HepG2 (cell line): ENCODE measurements at regions not wholly inside any gene's neighbourhood (a gene's known extent, or its start where the extent isn't known, plus 50 kb on each side); places are given as distances from the start of the nearest gene placed in this dataset.

Experiments
- ATAC-seq: fragments of 200-7000 bp; cut with Tn5 transposase; 3 replicates; pipeline ENCODE4 v1.9.1; 2020; ENCODE audit warnings: mild to moderate bottlenecking, moderate library complexity
- BruUV-seq: library from RNA; stranded (reverse); fragments of 400-500 nt; replicated peaks from 2 replicates; lab custom pipeline; 2021; lab: Mats Ljungman, UMichigan
- CTCF ChIA-PET: fragments of 300-600 bp; formaldehyde crosslinking; extraction: SDS; loops from one replicate; lab custom pipeline; 2021; ENCODE audit warnings: low total read pairs, inconsistent platforms, low intra/inter-chr PET ratio; lab: Yijun Ruan, JAX
- POLR2A ChIA-PET: fragments of 350-600 bp; sonication (Branson Sonifier 250); formaldehyde crosslinking; loops from one replicate; lab custom pipeline; 2020; ENCODE audit warnings: antibody characterized with exemption, inconsistent platforms; lab: Yijun Ruan, JAX
- DNase-seq: peaks from one replicate; pipeline ENCODE4 v3.0.0-alpha.2; 2015; ENCODE audit warnings: low spot score
- FAIRE-seq: peaks from 3 replicates; lab custom pipeline; 2011; peaks lifted over from hg19 to GRCh38; lab: Jason Lieb, UNC
- H2AFZ ChIP-seq: one replicate; pipeline ENCODE4 v1.6.1; 2011; ENCODE audit warnings: low read length, inconsistent platforms
- H3K27ac ChIP-seq: fragments of 300-600 bp; 3 replicates; pipeline ENCODE4 v1.8.0; 2011; ENCODE audit warnings: mixed run types, mild to moderate bottlenecking, mixed read lengths, low read length, inconsistent platforms; ENCODE audit not compliant: insufficient read depth; ENCODE audit errors: extremely low read length
- H3K27me3 ChIP-seq, 2 experiments: fragments of 200-600 bp in 1 of 2; 2 replicates in 1 of 2; 3 replicates in 1 of 2; pipeline versions ENCODE4 v1.6.0 to v1.8.0; 2011; ENCODE audit warnings: low read length in 2 of 2, mild to moderate bottlenecking in 2 of 2, moderate library complexity in 2 of 2, inconsistent platforms in 1 of 2; ENCODE audit not compliant: insufficient read depth in 2 of 2, control insufficient read depth in 1 of 2
- H3K36me3 ChIP-seq, 2 experiments: fragments of 200-600 bp in 1 of 2; replicated peaks in 1 of 2; 2 replicates in 1 of 2; 3 replicates in 1 of 2; pipeline versions ENCODE4 v1.5.1 to v1.8.0; 2011; ENCODE audit warnings: low read length in 2 of 2, inconsistent platforms in 1 of 2; ENCODE audit not compliant: insufficient read depth in 2 of 2, control insufficient read depth in 1 of 2
- H3K4me1 ChIP-seq: 2 replicates; pipeline ENCODE4 v1.5.1; 2012; ENCODE audit warnings: low read length, inconsistent platforms; ENCODE audit not compliant: insufficient read depth
- H3K4me2 ChIP-seq: 2 replicates; pipeline ENCODE4 v1.6.0; 2011; ENCODE audit warnings: low read depth, low read length, inconsistent platforms
- H3K4me3 ChIP-seq, 3 experiments: fragments of 200-600 bp in 1 of 3; sonication (generic), shearing (Covaris generic) in 1 of 3; replicated peaks in 1 of 3; 2 replicates each; pipeline ENCODE4 v1.5.1; 2011 to 2016; ENCODE audit warnings: low read length in 3 of 3, inconsistent platforms in 2 of 3, low read depth in 2 of 3, mild to moderate bottlenecking in 2 of 3, control low read depth in 1 of 3, mixed read lengths in 1 of 3; ENCODE audit not compliant: insufficient read depth in 1 of 3
- H3K79me2 ChIP-seq: one replicate; pipeline ENCODE4 v1.6.1; 2011; ENCODE audit warnings: low read length, inconsistent platforms; ENCODE audit not compliant: insufficient read depth
- H3K9ac ChIP-seq: 2 replicates; pipeline ENCODE4 v1.6.0; 2011; ENCODE audit warnings: mild to moderate bottlenecking, low read depth, low read length, inconsistent platforms; ENCODE audit not compliant: insufficient read depth
- H3K9me3 ChIP-seq: 2 replicates; pipeline ENCODE4 v1.5.1; 2012; ENCODE audit warnings: mild to moderate bottlenecking, low read length
- H4K20me1 ChIP-seq: 2 replicates; pipeline ENCODE4 v1.6.0; 2011; ENCODE audit warnings: inconsistent platforms, mild to moderate bottlenecking, low read length, moderate library complexity; ENCODE audit not compliant: insufficient read depth
- AGO2 ChIP-seq: fragments of 200-400 bp; formaldehyde crosslinking; optimal IDR thresholded peaks from 2 replicates; pipeline ENCODE3; 2017; ENCODE audit warnings: mild to moderate bottlenecking, low read depth, low read length, moderate library complexity
- BORCS8-MEF2B ChIP-seq: sonication (generic); formaldehyde crosslinking; IDR thresholded peaks from 2 replicates; pipeline ENCODE4 v1.8.0; 2022; ENCODE audit warnings: mild to moderate bottlenecking, missing genetic modification reagents
- GTF3A ChIP-seq: sonication (generic); formaldehyde crosslinking; conservative IDR thresholded peaks from 2 replicates; pipeline ENCODE4 v1.4.0; 2020; ENCODE audit warnings: mild to moderate bottlenecking, missing genetic modification reagents
- MXD4 ChIP-seq: IDR thresholded peaks from 2 replicates; pipeline ENCODE4 v1.6.1; 2016; ENCODE audit warnings: mild to moderate bottlenecking, missing biosample characterization, missing genetic modification reagents
- RXRB ChIP-seq: IDR thresholded peaks from 2 replicates; pipeline ENCODE4 v1.6.1; 2016; ENCODE audit warnings: borderline replicate concordance, missing genetic modification reagents, missing compliant biosample characterization
- SIX1 ChIP-seq: sonication (generic); formaldehyde crosslinking; IDR thresholded peaks from 2 replicates; pipeline ENCODE4 v1.4.0; 2020; ENCODE audit warnings: missing genetic modification reagents, borderline replicate concordance
- ZC3H13 ChIP-seq: sonication (generic); formaldehyde crosslinking; IDR thresholded peaks from 2 replicates; pipeline ENCODE4 v1.8.1; 2023; ENCODE audit warnings: mild to moderate bottlenecking, missing genetic modification reagents, moderate library complexity
- ZNF33B ChIP-seq: sonication (generic); formaldehyde crosslinking; IDR thresholded peaks from 2 replicates; pipeline ENCODE4 v1.5.1; 2020; ENCODE audit warnings: mild to moderate bottlenecking, missing genetic modification reagents
- ZNF7 ChIP-seq: IDR thresholded peaks from 2 replicates; pipeline ENCODE4 v1.6.1; 2016; ENCODE audit warnings: missing biosample characterization, missing genetic modification reagents
- WGBS: methylation state at CpG from one replicate; pipeline ENCODE4 v1.1.6; 2017; ENCODE audit warnings: low lambda C conversion rate; 5-methylcytosine and 5-hydroxymethylcytosine counted together
- in situ Hi-C: cut with HindIII; loops from 2 replicates; pipeline ENCODE4 v1.10.0; 2017; ENCODE audit warnings: low pct_unique_long_range_greater_than_20kb; ENCODE audit not compliant: extremely low pct_ligation_motif_present
- intact Hi-C: fragments of 100-400 bp; cut with micrococcal nuclease; formaldehyde crosslinking; loops from one replicate; pipeline ENCODE4 v1.10.0; 2022; ENCODE audit not compliant: unreplicated experiment
- TF ChIP-seq, protein P1 (sequence below), 2 experiments: sonication (generic) in 1 of 2; formaldehyde crosslinking in 1 of 2; IDR thresholded peaks; 2 replicates each; pipeline versions ENCODE4 v1.5.1 to v1.6.1; 2011 to 2020; ENCODE audit warnings: borderline replicate concordance in 1 of 2, low read depth in 1 of 2, low read length in 1 of 2, mild to moderate bottlenecking in 1 of 2, missing genetic modification reagents in 1 of 2, moderate library complexity in 1 of 2
- TF ChIP-seq, protein P2 (sequence below): sonication (generic); formaldehyde crosslinking; IDR thresholded peaks from 2 replicates; pipeline ENCODE4 v1.5.1; 2020; ENCODE audit warnings: missing genetic modification reagents, mild to moderate bottlenecking, borderline replicate concordance
- TF ChIP-seq, protein P3 (sequence below): sonication (generic); formaldehyde crosslinking; IDR thresholded peaks from 2 replicates; pipeline ENCODE4 v1.9.0; 2021; ENCODE audit warnings: missing genetic modification reagents, mild to moderate bottlenecking, borderline replicate concordance
- TF ChIP-seq, protein P4 (sequence below): sonication (generic); formaldehyde crosslinking; IDR thresholded peaks from 2 replicates; pipeline ENCODE4 v1.5.0; 2020; ENCODE audit warnings: mild to moderate bottlenecking, missing genetic modification reagents

DNA sequence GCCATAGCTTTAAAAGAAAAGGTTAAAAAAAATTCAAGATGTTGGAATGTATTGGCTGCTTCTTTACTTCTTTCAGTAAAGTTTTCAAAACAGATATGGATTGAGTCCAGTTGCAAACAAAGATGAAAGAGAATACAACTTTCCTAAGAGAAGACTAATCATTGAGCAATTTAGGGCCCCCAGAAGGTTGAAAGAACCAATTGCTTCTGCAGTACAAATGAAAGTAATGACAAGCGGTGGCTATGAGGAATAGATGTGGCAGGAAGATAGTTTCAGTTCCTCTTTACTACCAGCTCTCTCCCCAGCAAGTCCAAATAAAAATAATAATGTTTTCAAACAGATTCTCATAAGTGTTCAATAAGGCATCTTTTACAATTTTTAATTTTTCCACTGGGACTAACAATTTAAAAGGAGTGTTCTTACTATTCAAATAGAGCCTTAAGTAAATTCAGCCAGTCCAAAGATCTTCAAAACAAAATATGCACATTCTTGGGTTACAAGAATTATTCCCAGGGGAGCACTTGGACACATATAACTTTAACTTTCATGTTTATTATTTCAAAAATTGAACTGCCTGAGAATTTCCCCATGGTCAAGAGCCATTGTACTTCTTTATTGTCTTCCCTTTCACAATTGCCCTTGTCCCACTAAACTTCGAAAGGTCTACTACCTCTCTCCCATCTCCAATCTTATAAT lies 62.3 kb upstream of the PPP1R12A start:
- H3K36me3 ChIP-seq: no peaks in the 10 kb centered on the region
- H3K4me2 ChIP-seq: no peak overlapping the region
- H3K4me1 ChIP-seq: no peaks in the 10 kb centered on the region; the same call in 1 of the 2 replicates
- BruUV-seq: no TSS peak
- no peak overlapping the region for H3K9ac ChIP-seq
- ATAC-seq: no peak
- no peaks in the 10 kb centered on the region for H3K27me3 ChIP-seq
- no peak for FAIRE-seq
- DNase-seq: no peak
- H2AFZ ChIP-seq: no peak overlapping the region
- H4K20me1 ChIP-seq: no peaks in the 10 kb centered on the region
- H3K9me3 ChIP-seq: no peaks in the 10 kb centered on the region
- TF ChIP-seq GTF3A (CRISPR knock-in tag) (no peak), AGO2 (no peak), ZNF33B (CRISPR knock-in tag) (no peak), ZC3H13 (CRISPR knock-in tag) (no peak), ZNF7 (CRISPR knock-in tag) (no peak), MXD4 (CRISPR knock-in tag) (no peak), SIX1 (CRISPR knock-in tag) (no peak), BORCS8-MEF2B (no peak), RXRB (no peak)
- TF ChIP-seq, protein P1, sequence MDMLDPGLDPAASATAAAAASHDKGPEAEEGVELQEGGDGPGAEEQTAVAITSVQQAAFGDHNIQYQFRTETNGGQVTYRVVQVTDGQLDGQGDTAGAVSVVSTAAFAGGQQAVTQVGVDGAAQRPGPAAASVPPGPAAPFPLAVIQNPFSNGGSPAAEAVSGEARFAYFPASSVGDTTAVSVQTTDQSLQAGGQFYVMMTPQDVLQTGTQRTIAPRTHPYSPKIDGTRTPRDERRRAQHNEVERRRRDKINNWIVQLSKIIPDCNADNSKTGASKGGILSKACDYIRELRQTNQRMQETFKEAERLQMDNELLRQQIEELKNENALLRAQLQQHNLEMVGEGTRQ (IDR thresholded peaks at IDR 0.05; ENCODE audit: low read depth, low read length): no peak
- TF ChIP-seq, protein P1 (CRISPR knock-in tag; IDR thresholded peaks at IDR 0.05; ENCODE audit: borderline replicate concordance): no peak
- TF ChIP-seq, protein P2, sequence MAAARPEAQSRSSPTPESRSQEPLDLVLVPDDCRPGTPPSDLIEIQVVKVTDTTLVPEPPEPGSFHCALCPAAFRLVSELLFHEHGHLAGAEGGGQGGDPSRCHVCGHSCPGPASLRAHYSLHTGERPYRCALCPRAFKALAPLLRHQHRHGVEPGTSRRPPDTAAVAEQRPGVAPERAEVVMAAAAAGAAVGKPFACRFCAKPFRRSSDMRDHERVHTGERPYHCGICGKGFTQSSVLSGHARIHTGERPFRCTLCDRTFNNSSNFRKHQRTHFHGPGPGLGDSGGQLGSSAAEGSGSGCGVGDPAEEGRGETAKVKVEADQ (CRISPR knock-in tag): no peak
- TF ChIP-seq, protein P3, sequence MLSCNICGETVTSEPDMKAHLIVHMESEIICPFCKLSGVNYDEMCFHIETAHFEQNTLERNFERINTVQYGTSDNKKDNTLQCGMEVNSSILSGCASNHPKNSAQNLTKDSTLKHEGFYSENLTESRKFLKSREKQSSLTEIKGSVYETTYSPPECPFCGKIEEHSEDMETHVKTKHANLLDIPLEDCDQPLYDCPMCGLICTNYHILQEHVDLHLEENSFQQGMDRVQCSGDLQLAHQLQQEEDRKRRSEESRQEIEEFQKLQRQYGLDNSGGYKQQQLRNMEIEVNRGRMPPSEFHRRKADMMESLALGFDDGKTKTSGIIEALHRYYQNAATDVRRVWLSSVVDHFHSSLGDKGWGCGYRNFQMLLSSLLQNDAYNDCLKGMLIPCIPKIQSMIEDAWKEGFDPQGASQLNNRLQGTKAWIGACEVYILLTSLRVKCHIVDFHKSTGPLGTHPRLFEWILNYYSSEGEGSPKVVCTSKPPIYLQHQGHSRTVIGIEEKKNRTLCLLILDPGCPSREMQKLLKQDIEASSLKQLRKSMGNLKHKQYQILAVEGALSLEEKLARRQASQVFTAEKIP (CRISPR knock-in tag): no peak
- TF ChIP-seq, protein P4, sequence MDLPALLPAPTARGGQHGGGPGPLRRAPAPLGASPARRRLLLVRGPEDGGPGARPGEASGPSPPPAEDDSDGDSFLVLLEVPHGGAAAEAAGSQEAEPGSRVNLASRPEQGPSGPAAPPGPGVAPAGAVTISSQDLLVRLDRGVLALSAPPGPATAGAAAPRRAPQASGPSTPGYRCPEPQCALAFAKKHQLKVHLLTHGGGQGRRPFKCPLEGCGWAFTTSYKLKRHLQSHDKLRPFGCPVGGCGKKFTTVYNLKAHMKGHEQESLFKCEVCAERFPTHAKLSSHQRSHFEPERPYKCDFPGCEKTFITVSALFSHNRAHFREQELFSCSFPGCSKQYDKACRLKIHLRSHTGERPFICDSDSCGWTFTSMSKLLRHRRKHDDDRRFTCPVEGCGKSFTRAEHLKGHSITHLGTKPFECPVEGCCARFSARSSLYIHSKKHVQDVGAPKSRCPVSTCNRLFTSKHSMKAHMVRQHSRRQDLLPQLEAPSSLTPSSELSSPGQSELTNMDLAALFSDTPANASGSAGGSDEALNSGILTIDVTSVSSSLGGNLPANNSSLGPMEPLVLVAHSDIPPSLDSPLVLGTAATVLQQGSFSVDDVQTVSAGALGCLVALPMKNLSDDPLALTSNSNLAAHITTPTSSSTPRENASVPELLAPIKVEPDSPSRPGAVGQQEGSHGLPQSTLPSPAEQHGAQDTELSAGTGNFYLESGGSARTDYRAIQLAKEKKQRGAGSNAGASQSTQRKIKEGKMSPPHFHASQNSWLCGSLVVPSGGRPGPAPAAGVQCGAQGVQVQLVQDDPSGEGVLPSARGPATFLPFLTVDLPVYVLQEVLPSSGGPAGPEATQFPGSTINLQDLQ (CRISPR knock-in tag): no peak
- POLR2A ChIA-PET: no interaction called here
- no peak overlapping the region for H3K27ac ChIP-seq
- intact Hi-C loops: no loop called here
- no peak overlapping the region for H3K4me3 ChIP-seq
- 15% methylated on average over 2 of the region's 2 CpGs for WGBS
- in situ Hi-C loops: loop anchor here (10.0 kb wide), 1 partner anchor 582 kb away; no protein-coding TSS in a partner anchor
- H3K79me2 ChIP-seq: no peaks in the 10 kb centered on the region
- CTCF ChIA-PET: no interaction called here
